ENCODE measurements at regions not wholly inside any gene's neighbourhood (a gene's known extent, or its start where the extent isn't known, plus 50 kb on each side); places are given as distances from the start of the nearest gene placed in this dataset.

GRCh38 chr3:35413483-35413882, 225.8 kb upstream of the ARPP21 start:
- Histone ChIP-seq H3K9me3 (ENCODE audit: control insufficient read depth, low read length) (no peaks in the 10 kb centered on the region), H3K27ac (ENCODE audit: insufficient read depth, low read depth, low read length, poor library complexity, severe bottlenecking) (no peak overlapping the region), H3K4me3 (ENCODE audit: insufficient read depth, low read depth, low read length) (no peak overlapping the region), H3K36me3 (ENCODE audit: control insufficient read depth, insufficient read depth, low read length) (no peaks in the 10 kb centered on the region), H3K27me3 (ENCODE audit: control insufficient read depth, insufficient read depth, low read length, poor library complexity, severe bottlenecking) (no peaks in the 10 kb centered on the region), H3K4me1 (ENCODE audit: control insufficient read depth, insufficient read depth, low read length) (no peaks in the 10 kb centered on the region)
- WGBS, 2 experiments = no CpG with 5 or more reads among the region's 1 CpG

DNA sequence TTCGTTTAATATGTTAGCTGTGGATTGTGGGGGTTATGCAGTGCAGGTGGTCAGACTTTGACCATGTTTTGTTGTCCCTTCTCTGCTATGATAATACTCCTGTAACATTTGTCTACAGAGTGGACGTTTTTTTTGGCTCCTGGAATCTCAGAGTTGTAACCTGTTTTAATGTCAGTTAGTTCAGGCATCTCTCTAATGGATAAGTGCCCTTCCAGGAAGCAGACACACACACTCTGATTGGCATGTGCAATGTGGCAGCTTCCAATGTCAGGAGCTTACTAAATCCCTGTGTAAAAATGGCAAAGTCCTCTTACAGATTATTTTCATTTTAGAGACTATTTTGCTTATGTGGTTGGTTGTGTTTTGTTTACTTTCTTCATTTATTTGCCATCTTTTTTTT, 222.2 kb upstream of the ARPP21 start:
- whole genome bisulfite sequencing, 2 experiments = 82 to 85% methylated on average over 1 to 2 of the region's 2 CpGs
- H3K9me3 ChIP-seq (ENCODE audit: control insufficient read depth, low read length) = no peaks in the 10 kb centered on the region
- H3K4me1 ChIP-seq (ENCODE audit: control insufficient read depth, insufficient read depth, low read length) = no peaks in the 10 kb centered on the region
- H3K27ac ChIP-seq (ENCODE audit: insufficient read depth, low read depth, low read length, poor library complexity, severe bottlenecking) = no peak overlapping the region
- no peak overlapping the region for H3K4me3 ChIP-seq (ENCODE audit: insufficient read depth, low read depth, low read length)
- H3K36me3 ChIP-seq (ENCODE audit: control insufficient read depth, insufficient read depth, low read length) = no peaks in the 10 kb centered on the region
- no peaks in the 10 kb centered on the region for H3K27me3 ChIP-seq (ENCODE audit: control insufficient read depth, insufficient read depth, low read length, poor library complexity, severe bottlenecking)

- no peaks in the 10 kb centered on the region for H3K9me3 ChIP-seq (ENCODE audit: control insufficient read depth, low read length)
- H3K36me3 ChIP-seq (ENCODE audit: control insufficient read depth, insufficient read depth, low read length) = no peaks in the 10 kb centered on the region
- H3K27me3 ChIP-seq (ENCODE audit: control insufficient read depth, insufficient read depth, low read length, poor library complexity, severe bottlenecking) = no peaks in the 10 kb centered on the region
- no peak overlapping the region for H3K27ac ChIP-seq (ENCODE audit: insufficient read depth, low read depth, low read length, poor library complexity, severe bottlenecking)
- H3K4me1 ChIP-seq (ENCODE audit: control insufficient read depth, insufficient read depth, low read length) = no peaks in the 10 kb centered on the region
- 88 to 100% methylated on average over 1 of the region's 1 CpG for WGBS, 2 experiments
- no peak overlapping the region for H3K4me3 ChIP-seq (ENCODE audit: insufficient read depth, low read depth, low read length)
Observed at GRCh38 chr3:35422101-35422500, 217.2 kb upstream of the ARPP21 start.

GRCh38 chr3:35422836-35423601, 216.3 kb upstream of the ARPP21 start:
- WGBS, 2 experiments = 82 to 89% methylated on average over 5 to 6 of the region's 6 CpGs
- Histone ChIP-seq H3K27ac (ENCODE audit: insufficient read depth, low read depth, low read length, poor library complexity, severe bottlenecking) (no peak overlapping the region), H3K9me3 (ENCODE audit: control insufficient read depth, low read length) (no peaks in the 10 kb centered on the region), H3K36me3 (ENCODE audit: control insufficient read depth, insufficient read depth, low read length) (no peaks in the 10 kb centered on the region), H3K4me3 (ENCODE audit: insufficient read depth, low read depth, low read length) (no peak overlapping the region), H3K27me3 (ENCODE audit: control insufficient read depth, insufficient read depth, low read length, poor library complexity, severe bottlenecking) (no peaks in the 10 kb centered on the region), H3K4me1 (ENCODE audit: control insufficient read depth, insufficient read depth, low read length) (no peaks in the 10 kb centered on the region)

DNA sequence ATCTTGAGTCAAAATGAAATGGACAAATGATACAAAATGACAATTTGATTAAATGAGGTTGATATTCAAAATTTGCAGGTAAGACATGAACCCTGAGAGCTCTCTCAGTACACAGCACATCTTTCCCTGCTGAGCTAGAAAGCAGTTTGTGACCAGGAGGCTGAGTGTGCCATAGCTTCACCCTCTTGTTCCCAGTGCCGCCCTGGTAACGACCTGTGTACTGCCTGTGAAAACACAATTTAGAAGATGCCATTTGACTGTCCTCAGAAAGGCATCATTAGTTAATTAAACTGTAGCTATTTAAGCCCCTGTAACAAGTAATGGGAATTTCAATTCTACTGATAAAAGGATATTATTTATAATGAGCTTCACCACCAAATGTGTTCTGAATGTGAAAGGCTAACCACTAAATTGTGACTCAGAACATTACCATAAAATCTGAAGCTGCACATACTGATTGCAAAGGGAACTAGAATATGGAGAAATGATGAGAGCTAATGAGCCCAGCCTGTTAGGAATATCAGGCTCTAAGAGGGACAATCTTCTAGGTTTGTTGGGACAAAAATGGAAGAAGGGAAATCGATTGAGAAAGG, 212.9 kb upstream of the ARPP21 start:
- 91 to 97% methylated on average over 2 to 3 of the region's 3 CpGs for WGBS, 2 experiments
- Histone ChIP-seq H3K9me3 (ENCODE audit: control insufficient read depth, low read length) (no peaks in the 10 kb centered on the region), H3K4me1 (ENCODE audit: control insufficient read depth, insufficient read depth, low read length) (no peaks in the 10 kb centered on the region), H3K27ac (ENCODE audit: insufficient read depth, low read depth, low read length, poor library complexity, severe bottlenecking) (no peak overlapping the region), H3K4me3 (ENCODE audit: insufficient read depth, low read depth, low read length) (no peak overlapping the region), H3K36me3 (ENCODE audit: control insufficient read depth, insufficient read depth, low read length) (no peaks in the 10 kb centered on the region), H3K27me3 (ENCODE audit: control insufficient read depth, insufficient read depth, low read length, poor library complexity, severe bottlenecking) (no peaks in the 10 kb centered on the region)

DNA sequence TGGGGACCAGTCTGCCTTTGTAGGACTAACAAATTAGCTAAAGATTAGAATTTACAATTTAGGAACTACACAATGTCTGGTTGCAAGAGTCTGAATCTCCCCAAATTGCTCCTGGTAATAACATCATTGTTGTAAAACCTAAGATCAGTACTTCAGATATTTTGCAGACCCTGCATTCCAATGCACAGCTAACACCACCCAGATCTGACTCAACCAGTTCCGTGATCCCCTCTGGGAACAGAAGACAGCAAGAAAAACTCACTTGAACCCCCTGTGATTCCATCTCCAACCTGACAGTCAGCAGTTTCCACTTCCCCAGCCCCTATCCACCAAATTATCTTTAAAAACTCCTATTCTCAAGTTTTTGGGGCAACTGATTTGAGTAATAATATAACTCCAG, 201.9 kb upstream of the ARPP21 start:
- H3K27ac ChIP-seq (ENCODE audit: insufficient read depth, low read depth, low read length, poor library complexity, severe bottlenecking) = no peak overlapping the region
- H3K4me3 ChIP-seq (ENCODE audit: insufficient read depth, low read depth, low read length) = no peak overlapping the region
- no peaks in the 10 kb centered on the region for H3K36me3 ChIP-seq (ENCODE audit: control insufficient read depth, insufficient read depth, low read length)
- no peaks in the 10 kb centered on the region for H3K9me3 ChIP-seq (ENCODE audit: control insufficient read depth, low read length)
- 80 to 89% methylated on average over 1 of the region's 1 CpG for WGBS, 2 experiments
- no peaks in the 10 kb centered on the region for H3K4me1 ChIP-seq (ENCODE audit: control insufficient read depth, insufficient read depth, low read length)
- no peaks in the 10 kb centered on the region for H3K27me3 ChIP-seq (ENCODE audit: control insufficient read depth, insufficient read depth, low read length, poor library complexity, severe bottlenecking)

DNA sequence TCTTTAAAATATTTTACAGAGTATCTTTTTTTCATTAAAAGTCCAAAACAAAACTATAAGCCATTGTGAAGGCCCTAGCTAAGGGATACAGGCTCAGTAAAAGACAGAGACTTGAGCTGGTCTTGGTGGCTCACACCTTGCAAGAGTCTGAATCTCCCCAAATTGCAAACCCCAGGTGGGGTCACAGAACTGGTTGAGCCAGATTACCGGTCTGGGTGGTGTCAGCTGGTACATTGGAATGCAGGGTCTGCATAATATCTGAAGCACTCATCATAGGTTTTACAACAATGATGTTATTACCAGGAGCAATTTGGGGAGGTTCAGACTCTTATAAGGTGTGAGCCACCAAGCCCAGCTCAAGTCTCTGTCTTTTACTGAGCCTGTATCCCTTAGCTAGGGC, 201.2 kb upstream of the ARPP21 start:
- Histone ChIP-seq H3K9me3 (ENCODE audit: control insufficient read depth, low read length) (no peaks in the 10 kb centered on the region), H3K4me1 (ENCODE audit: control insufficient read depth, insufficient read depth, low read length) (no peaks in the 10 kb centered on the region), H3K27me3 (ENCODE audit: control insufficient read depth, insufficient read depth, low read length, poor library complexity, severe bottlenecking) (no peaks in the 10 kb centered on the region), H3K27ac (ENCODE audit: insufficient read depth, low read depth, low read length, poor library complexity, severe bottlenecking) (no peak overlapping the region), H3K36me3 (ENCODE audit: control insufficient read depth, insufficient read depth, low read length) (no peaks in the 10 kb centered on the region), H3K4me3 (ENCODE audit: insufficient read depth, low read depth, low read length) (no peak overlapping the region)
- WGBS, 2 experiments = 63 to 93% methylated on average over 1 of the region's 1 CpG

- Histone ChIP-seq H3K36me3 (ENCODE audit: control insufficient read depth, insufficient read depth, low read length) (no peaks in the 10 kb centered on the region), H3K4me1 (ENCODE audit: control insufficient read depth, insufficient read depth, low read length) (no peaks in the 10 kb centered on the region), H3K4me3 (ENCODE audit: insufficient read depth, low read depth, low read length) (no peak overlapping the region), H3K9me3 (ENCODE audit: control insufficient read depth, low read length) (no peaks in the 10 kb centered on the region), H3K27ac (ENCODE audit: insufficient read depth, low read depth, low read length, poor library complexity, severe bottlenecking) (no peak overlapping the region), H3K27me3 (ENCODE audit: control insufficient read depth, insufficient read depth, low read length, poor library complexity, severe bottlenecking) (no peaks in the 10 kb centered on the region)
- WGBS, 2 experiments = 91 to 95% methylated on average over 5 of the region's 5 CpGs
Observed at GRCh38 chr3:35439663-35440062, 199.7 kb upstream of the ARPP21 start.

- Histone ChIP-seq H3K9me3 (ENCODE audit: control insufficient read depth, low read length) (no peaks in the 10 kb centered on the region), H3K4me3 (ENCODE audit: insufficient read depth, low read depth, low read length) (no peak overlapping the region), H3K4me1 (ENCODE audit: control insufficient read depth, insufficient read depth, low read length) (no peaks in the 10 kb centered on the region), H3K36me3 (ENCODE audit: control insufficient read depth, insufficient read depth, low read length) (no peaks in the 10 kb centered on the region), H3K27ac (ENCODE audit: insufficient read depth, low read depth, low read length, poor library complexity, severe bottlenecking) (no peak overlapping the region), H3K27me3 (ENCODE audit: control insufficient read depth, insufficient read depth, low read length, poor library complexity, severe bottlenecking) (no peaks in the 10 kb centered on the region)
Observed at GRCh38 chr3:35440826-35441225, 198.5 kb upstream of the ARPP21 start.

DNA sequence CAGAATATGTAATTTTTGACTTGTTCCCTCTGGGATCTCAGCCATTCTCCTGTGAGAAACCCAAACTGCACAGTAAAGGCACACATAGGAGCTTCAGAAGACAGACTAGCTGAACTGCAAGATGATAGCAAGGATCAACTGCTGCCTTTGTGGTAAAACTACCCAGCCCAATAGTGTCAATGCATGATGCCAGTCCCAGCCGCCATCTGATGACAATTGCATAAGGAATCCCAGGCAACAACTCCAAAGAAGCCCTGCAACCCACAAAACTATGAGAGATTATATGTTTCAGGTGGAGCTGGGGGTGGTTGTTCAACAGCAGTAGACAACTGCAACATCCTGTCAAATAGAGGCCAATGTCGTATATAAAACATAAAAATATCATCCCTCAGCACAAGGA, 192.4 kb upstream of the ARPP21 start:
- WGBS, 2 experiments = 93 to 95% methylated on average over 2 of the region's 2 CpGs
- Histone ChIP-seq H3K4me1 (ENCODE audit: control insufficient read depth, insufficient read depth, low read length) (no peaks in the 10 kb centered on the region), H3K36me3 (ENCODE audit: control insufficient read depth, insufficient read depth, low read length) (no peaks in the 10 kb centered on the region), H3K4me3 (ENCODE audit: insufficient read depth, low read depth, low read length) (no peak overlapping the region), H3K9me3 (ENCODE audit: control insufficient read depth, low read length) (no peaks in the 10 kb centered on the region), H3K27ac (ENCODE audit: insufficient read depth, low read depth, low read length, poor library complexity, severe bottlenecking) (no peak overlapping the region), H3K27me3 (ENCODE audit: control insufficient read depth, insufficient read depth, low read length, poor library complexity, severe bottlenecking) (no peaks in the 10 kb centered on the region)

Measured in ectodermal cell (in vitro differentiated cells).